ENCODE measurements at regions not wholly inside any gene's neighbourhood (a gene's known extent, or its start where the extent isn't known, plus 50 kb on each side); places are given as distances from the start of the nearest gene placed in this dataset.

DNA sequence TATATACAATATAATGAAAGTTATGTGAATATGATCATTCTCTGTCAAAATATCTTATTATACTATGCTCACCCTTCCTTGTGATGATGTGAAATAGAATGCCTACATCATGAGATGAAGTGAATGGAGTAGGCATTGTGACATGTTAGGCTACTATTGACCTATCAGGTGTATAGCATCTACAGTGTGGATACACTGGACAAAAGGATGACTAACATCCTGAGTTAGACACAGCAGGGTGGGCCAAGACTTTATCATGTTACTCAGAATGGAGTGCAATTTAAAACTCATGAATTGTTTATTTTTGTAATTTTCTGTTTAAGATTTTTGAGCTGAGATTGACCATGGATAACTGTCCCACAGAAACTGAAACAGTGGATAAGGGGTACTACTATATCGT lies 53.4 kb upstream of the NAV3 start:
- Histone ChIP-seq H4K20me1 (ENCODE audit: insufficient read depth) (no peaks in the 10 kb centered on the region), H3K36me3 (ENCODE audit: low read depth) (no peaks in the 10 kb centered on the region), H3K4me2 (no peak overlapping the region), H3K9me3 (ENCODE audit: insufficient read depth, low read depth) (no peaks in the 10 kb centered on the region), H3K4me3 (no peak overlapping the region), H3K79me2 (ENCODE audit: low read depth) (no peaks in the 10 kb centered on the region), H3K4me1 (replicated peaks; ENCODE audit: insufficient read depth) (no peaks in the 10 kb centered on the region), H3K9me2 (ENCODE audit: insufficient read depth) (no peaks in the 10 kb centered on the region), H3F3A (ENCODE audit: insufficient read depth, low read depth) (no peaks in the 10 kb centered on the region), H3K27me3 (ENCODE audit: insufficient read depth, low read depth) (no peaks in the 10 kb centered on the region), H2AFZ (no peak overlapping the region), H3K27ac (no peak overlapping the region)
- ChIA-PET POLR2A (ENCODE audit: unreplicated experiment) (no interaction called here), CTCF (no interaction called here)
- DNase-seq: no peak
- intact Hi-C loops (cut with micrococcal nuclease; ENCODE audit: unreplicated experiment): no loop called here
- BruUV-seq (replicated peaks): no TSS peak
- TF ChIP-seq, protein P1, sequence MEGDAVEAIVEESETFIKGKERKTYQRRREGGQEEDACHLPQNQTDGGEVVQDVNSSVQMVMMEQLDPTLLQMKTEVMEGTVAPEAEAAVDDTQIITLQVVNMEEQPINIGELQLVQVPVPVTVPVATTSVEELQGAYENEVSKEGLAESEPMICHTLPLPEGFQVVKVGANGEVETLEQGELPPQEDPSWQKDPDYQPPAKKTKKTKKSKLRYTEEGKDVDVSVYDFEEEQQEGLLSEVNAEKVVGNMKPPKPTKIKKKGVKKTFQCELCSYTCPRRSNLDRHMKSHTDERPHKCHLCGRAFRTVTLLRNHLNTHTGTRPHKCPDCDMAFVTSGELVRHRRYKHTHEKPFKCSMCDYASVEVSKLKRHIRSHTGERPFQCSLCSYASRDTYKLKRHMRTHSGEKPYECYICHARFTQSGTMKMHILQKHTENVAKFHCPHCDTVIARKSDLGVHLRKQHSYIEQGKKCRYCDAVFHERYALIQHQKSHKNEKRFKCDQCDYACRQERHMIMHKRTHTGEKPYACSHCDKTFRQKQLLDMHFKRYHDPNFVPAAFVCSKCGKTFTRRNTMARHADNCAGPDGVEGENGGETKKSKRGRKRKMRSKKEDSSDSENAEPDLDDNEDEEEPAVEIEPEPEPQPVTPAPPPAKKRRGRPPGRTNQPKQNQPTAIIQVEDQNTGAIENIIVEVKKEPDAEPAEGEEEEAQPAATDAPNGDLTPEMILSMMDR (conservative IDR thresholded peaks at IDR 0.05): no peak
- TF ChIP-seq EZH2 (IDR thresholded peaks at IDR 0.05; ENCODE audit: low read depth): no peak

DNA sequence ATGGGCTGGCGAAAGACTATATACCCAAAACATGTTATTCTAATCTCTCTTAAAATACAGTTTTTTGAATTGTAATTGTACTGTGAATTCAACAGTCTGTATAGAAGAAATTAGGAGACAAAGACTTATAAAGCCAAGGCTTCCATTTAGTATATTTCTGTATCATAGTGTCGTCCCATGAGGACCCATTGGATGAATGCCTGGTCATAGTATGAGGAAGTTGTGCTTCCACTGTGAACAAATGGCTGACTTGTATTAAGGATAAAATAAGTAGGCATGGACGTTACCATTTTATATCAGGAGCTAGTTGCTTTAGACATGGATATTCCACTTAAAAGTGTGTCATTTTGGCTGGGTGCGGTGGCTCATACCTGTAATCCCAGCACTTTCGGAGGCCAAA lies 55.9 kb upstream of the NAV3 start:
- no peaks in the 10 kb centered on the region for H3K9me3 ChIP-seq (ENCODE audit: insufficient read depth, low read depth)

DNA sequence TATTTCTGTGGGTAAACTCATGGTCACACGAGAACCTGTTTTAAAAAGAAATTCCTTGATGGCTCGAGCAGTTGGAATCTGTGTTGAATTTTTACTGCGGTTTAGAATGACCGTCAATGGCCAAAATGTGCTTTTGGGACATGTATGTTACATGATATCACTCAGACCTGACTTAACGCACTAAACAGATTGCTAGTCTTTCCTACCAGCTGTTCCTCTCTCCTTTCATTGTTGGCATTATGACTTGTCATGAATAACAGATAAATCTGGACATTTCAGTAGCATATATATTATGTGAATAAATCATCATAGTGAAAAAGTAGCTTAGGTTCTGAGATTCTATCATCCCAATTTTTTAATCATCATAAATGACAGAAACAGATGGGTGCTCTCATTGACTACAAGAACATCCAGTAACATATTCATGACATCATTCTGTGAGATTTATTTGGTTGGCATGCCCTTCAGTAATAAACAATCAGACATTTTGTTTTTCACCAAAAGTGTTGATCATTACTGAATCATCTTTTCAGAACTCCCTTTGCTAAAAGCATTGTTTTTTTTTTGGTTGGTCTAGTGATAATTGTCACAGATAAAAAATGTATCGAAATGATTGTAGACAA lies 57.9 kb upstream of the NAV3 start:
- BruUV-seq (replicated peaks): no TSS peak
- TF ChIP-seq EZH2 (IDR thresholded peaks at IDR 0.05; ENCODE audit: low read depth): no peak
- TF ChIP-seq, protein P1 (conservative IDR thresholded peaks at IDR 0.05): no peak

More for the DNA sequence above, 55.9 kb upstream of the NAV3 start:
- Histone ChIP-seq H3K4me1 (replicated peaks; ENCODE audit: insufficient read depth) (no peaks in the 10 kb centered on the region), H3K9me2 (ENCODE audit: insufficient read depth) (no peaks in the 10 kb centered on the region), H3F3A (ENCODE audit: insufficient read depth, low read depth) (no peaks in the 10 kb centered on the region), H3K79me2 (ENCODE audit: low read depth) (no peaks in the 10 kb centered on the region), H3K27me3 (ENCODE audit: insufficient read depth, low read depth) (no peaks in the 10 kb centered on the region), H2AFZ (no peak overlapping the region), H4K20me1 (ENCODE audit: insufficient read depth) (no peaks in the 10 kb centered on the region), H3K36me3 (ENCODE audit: low read depth) (no peaks in the 10 kb centered on the region), H3K4me3 (no peak overlapping the region), H3K27ac (no peak overlapping the region), H3K4me2 (no peak overlapping the region)
- intact Hi-C loops (cut with micrococcal nuclease; ENCODE audit: unreplicated experiment): no loop called here
- BruUV-seq (replicated peaks): no TSS peak
- TF ChIP-seq EZH2 (IDR thresholded peaks at IDR 0.05; ENCODE audit: low read depth): no peak
- TF ChIP-seq, protein P1 (conservative IDR thresholded peaks at IDR 0.05): no peak
- CTCF ChIA-PET: no interaction called here
- no peak for DNase-seq
- POLR2A ChIA-PET (ENCODE audit: unreplicated experiment): no interaction called here

More for the DNA sequence above, 57.9 kb upstream of the NAV3 start:
- intact Hi-C loops (cut with micrococcal nuclease; ENCODE audit: unreplicated experiment): no loop called here
- Histone ChIP-seq H3K27me3 (ENCODE audit: insufficient read depth, low read depth) (no peaks in the 10 kb centered on the region), H3K27ac (no peak overlapping the region), H3K36me3 (ENCODE audit: low read depth) (no peaks in the 10 kb centered on the region), H3K79me2 (ENCODE audit: low read depth) (no peaks in the 10 kb centered on the region), H3K9me3 (ENCODE audit: insufficient read depth, low read depth) (no peaks in the 10 kb centered on the region), H2AFZ (no peak overlapping the region), H4K20me1 (ENCODE audit: insufficient read depth) (no peaks in the 10 kb centered on the region), H3F3A (ENCODE audit: insufficient read depth, low read depth) (no peaks in the 10 kb centered on the region), H3K4me3 (no peak overlapping the region), H3K4me1 (replicated peaks; ENCODE audit: insufficient read depth) (no peaks in the 10 kb centered on the region), H3K4me2 (no peak overlapping the region), H3K9me2 (ENCODE audit: insufficient read depth) (no peaks in the 10 kb centered on the region)
- no peak for DNase-seq
- CTCF ChIA-PET: no interaction called here
- POLR2A ChIA-PET (ENCODE audit: unreplicated experiment): no interaction called here
